ENCODE measurements at regions not wholly inside any gene's neighbourhood (a gene's known extent, or its start where the extent isn't known, plus 50 kb on each side); places are given as distances from the start of the nearest gene placed in this dataset.
A peak's percentile ranks its signal among the peaks of the same experiment; 100 is the strongest.

GRCh38 chr4:106602711-106603110 is 234.1 kb upstream of the GIMD1 start:
- H3K9me3 ChIP-seq (ENCODE audit: low read depth) = no peaks in the 10 kb centered on the region
- DNase-seq (ENCODE audit: low read depth in 1 of 2, low spot score in 1 of 2) = no peak
- H3K27ac ChIP-seq = no peak overlapping the region
- no peak overlapping the region for H3K4me3 ChIP-seq
- TF ChIP-seq CTCF (IDR thresholded peaks at IDR 0.05; ENCODE audit: low read depth, low read length) = no peak
- peaks cover 14% of the 10 kb centered on the region for H3K4me1 ChIP-seq (ENCODE audit: low read depth)
- no peaks in the 10 kb centered on the region for H3K36me3 ChIP-seq
- no peaks in the 10 kb centered on the region for H3K27me3 ChIP-seq

GRCh38 chr4:106601519-106601918 is 232.9 kb upstream of the GIMD1 start:
- H3K27me3 ChIP-seq = no peaks in the 10 kb centered on the region
- H3K36me3 ChIP-seq = no peaks in the 10 kb centered on the region
- peak in 1 of 2 donors; percentile 21 for DNase-seq (ENCODE audit: low read depth in 1 of 2, low spot score in 1 of 2)
- H3K9me3 ChIP-seq (ENCODE audit: low read depth) = no peaks in the 10 kb centered on the region
- H3K4me3 ChIP-seq = no peak overlapping the region
- TF ChIP-seq CTCF (IDR thresholded peaks at IDR 0.05; ENCODE audit: low read depth, low read length) = no peak
- H3K27ac ChIP-seq = no peak overlapping the region
- H3K4me1 ChIP-seq (ENCODE audit: low read depth) = peaks cover 14% of the 10 kb centered on the region

- TF ChIP-seq CTCF (IDR thresholded peaks at IDR 0.05; ENCODE audit: low read depth, low read length) = no peak
- Histone ChIP-seq H3K36me3 (no peaks in the 10 kb centered on the region), H3K27ac (no peak overlapping the region), H3K4me3 (no peak overlapping the region), H3K27me3 (no peaks in the 10 kb centered on the region), H3K4me1 (ENCODE audit: low read depth) (peaks cover 14% of the 10 kb centered on the region), H3K9me3 (ENCODE audit: low read depth) (no peaks in the 10 kb centered on the region)
- no peak for DNase-seq (ENCODE audit: low read depth in 1 of 2, low spot score in 1 of 2)
These were observed 227.3 kb upstream of the GIMD1 start for GRCh38 chr4:106595906-106596305.

- DNase-seq (ENCODE audit: low read depth in 1 of 2, low spot score in 1 of 2) = no peak
- Histone ChIP-seq H3K27me3 (no peaks in the 10 kb centered on the region), H3K27ac (no peak overlapping the region), H3K9me3 (ENCODE audit: low read depth) (no peaks in the 10 kb centered on the region), H3K36me3 (no peaks in the 10 kb centered on the region), H3K4me3 (no peak overlapping the region), H3K4me1 (ENCODE audit: low read depth) (peaks cover 20% of the 10 kb centered on the region)
- TF ChIP-seq CTCF (IDR thresholded peaks at IDR 0.05; ENCODE audit: low read depth, low read length) = no peak
These were observed 225.8 kb upstream of the GIMD1 start for GRCh38 chr4:106594291-106594952.

- Histone ChIP-seq H3K9me3 (ENCODE audit: low read depth) (no peaks in the 10 kb centered on the region), H3K27ac (no peak overlapping the region), H3K4me1 (ENCODE audit: low read depth) (peaks cover 21% of the 10 kb centered on the region), H3K27me3 (no peaks in the 10 kb centered on the region), H3K4me3 (no peak overlapping the region), H3K36me3 (no peaks in the 10 kb centered on the region)
- TF ChIP-seq CTCF (IDR thresholded peaks at IDR 0.05; ENCODE audit: low read depth, low read length) = no peak
- no peak for DNase-seq (ENCODE audit: low read depth in 1 of 2, low spot score in 1 of 2)
These were observed 220.3 kb upstream of the GIMD1 start for GRCh38 chr4:106588891-106589290.

All from cardiac muscle cell (in vitro differentiated cells and primary cell).